ENCODE measurements at regions not wholly inside any gene's neighbourhood (a gene's known extent, or its start where the extent isn't known, plus 50 kb on each side); places are given as distances from the start of the nearest gene placed in this dataset.

DNA sequence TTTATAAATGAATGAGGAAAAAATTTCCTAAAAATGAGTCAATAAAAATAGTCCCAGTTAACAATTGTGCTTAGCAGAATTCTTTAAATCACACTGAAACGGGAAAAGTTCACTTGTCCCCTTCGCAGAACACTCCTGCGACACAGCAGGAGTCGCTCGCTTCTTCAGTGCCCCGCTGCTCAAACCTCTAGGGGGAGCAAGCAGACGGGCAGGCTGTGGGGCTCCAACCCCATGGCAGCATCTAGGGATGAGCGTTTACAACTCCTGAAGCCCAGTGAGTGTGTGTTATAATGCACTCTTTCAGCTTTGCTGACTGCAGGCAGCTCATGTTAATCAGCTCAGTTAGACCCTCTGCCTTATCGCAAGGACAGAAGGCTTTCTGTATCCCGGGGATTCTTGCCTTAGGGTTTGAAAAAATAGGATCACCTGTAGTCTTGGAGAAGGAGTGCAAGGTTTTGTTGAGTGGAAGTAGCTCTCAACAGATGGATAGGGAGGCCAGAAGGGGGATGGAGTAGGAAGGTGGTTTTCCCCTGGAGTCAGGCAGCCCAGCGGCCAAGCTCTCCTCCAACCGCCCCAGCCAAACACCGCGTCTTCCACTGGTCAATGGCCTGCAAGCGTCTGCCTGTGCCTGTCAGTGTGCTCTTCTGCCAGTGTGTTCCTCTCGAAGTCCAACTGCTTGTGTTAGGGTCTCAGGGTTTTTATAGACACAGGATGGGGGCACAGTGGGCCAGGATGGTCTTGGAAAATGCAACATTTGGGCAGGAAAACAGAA, 1977.7 kb upstream of the LRRTM1 start:
- no peak for DNase-seq (ENCODE audit: low spot score)
- Histone ChIP-seq H3K27ac (no peak overlapping the region), H3K4me3 (no peak overlapping the region)
- TF ChIP-seq, protein P1, sequence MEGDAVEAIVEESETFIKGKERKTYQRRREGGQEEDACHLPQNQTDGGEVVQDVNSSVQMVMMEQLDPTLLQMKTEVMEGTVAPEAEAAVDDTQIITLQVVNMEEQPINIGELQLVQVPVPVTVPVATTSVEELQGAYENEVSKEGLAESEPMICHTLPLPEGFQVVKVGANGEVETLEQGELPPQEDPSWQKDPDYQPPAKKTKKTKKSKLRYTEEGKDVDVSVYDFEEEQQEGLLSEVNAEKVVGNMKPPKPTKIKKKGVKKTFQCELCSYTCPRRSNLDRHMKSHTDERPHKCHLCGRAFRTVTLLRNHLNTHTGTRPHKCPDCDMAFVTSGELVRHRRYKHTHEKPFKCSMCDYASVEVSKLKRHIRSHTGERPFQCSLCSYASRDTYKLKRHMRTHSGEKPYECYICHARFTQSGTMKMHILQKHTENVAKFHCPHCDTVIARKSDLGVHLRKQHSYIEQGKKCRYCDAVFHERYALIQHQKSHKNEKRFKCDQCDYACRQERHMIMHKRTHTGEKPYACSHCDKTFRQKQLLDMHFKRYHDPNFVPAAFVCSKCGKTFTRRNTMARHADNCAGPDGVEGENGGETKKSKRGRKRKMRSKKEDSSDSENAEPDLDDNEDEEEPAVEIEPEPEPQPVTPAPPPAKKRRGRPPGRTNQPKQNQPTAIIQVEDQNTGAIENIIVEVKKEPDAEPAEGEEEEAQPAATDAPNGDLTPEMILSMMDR (IDR thresholded peaks at IDR 0.05), result no peak

DNA sequence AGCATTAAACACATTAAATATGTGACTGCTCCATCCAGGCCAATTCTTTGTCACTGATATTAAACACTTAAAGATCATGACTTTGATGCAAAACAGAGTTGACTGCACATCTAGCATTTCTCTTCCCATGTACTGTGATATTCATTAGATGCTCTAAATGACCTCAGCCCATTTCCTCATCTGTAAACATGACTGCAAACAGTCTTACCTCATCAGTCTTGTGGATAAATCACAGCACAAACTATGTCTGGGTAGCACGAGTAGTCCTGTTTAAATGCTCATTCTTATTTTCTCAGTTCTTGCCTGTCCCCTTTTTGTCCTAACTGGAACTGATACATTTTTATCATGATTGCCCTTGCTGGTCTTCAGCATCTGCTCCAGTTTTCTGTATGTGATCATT, 1974.8 kb upstream of the LRRTM1 start:
- H3K27ac ChIP-seq, result no peak overlapping the region
- DNase-seq (ENCODE audit: low spot score), result no peak
- no peak overlapping the region for H3K4me3 ChIP-seq
- TF ChIP-seq, protein P1 (IDR thresholded peaks at IDR 0.05), result no peak

DNA sequence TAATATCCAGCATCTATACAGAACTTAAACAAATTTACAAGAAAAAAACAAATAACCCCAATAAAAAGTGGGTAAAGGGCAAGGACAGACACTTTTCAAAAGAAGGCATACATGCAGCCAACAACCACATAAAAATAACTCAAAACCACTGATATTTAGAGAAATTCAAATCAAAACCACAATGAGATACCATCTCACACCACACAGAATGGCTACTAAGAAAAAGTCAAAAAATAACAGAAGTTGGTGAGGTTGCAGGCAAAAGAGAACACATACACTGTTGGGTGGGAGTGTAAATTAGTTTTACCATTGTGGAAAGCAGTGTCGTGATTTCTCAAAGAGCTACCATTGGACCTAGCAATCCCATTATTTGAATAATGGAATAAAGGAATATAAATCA, 1973.9 kb upstream of the LRRTM1 start:
- Histone ChIP-seq H3K4me3 (no peak overlapping the region), H3K27ac (no peak overlapping the region)
- DNase-seq (ENCODE audit: low spot score), result no peak
- TF ChIP-seq, protein P1 (IDR thresholded peaks at IDR 0.05), result no peak

DNA sequence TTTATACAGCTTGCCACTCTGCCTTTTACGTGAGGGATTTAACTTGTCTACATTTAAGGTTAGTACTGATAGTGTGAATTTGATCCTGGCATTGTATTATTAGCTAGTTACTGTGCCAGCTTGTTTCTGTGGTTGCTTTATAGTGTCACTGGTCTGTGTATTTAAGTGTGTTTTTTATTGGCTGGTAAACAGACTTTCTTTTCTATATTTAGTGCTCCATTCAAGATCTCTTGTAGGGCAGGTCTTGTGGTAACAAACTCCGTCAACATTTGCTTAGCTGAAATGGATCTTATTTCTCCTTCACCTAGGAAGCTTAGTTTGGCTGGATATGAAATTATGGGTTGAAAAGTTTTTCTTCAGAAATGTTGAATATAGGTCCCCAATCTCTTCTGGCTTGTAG, 1971.0 kb upstream of the LRRTM1 start:
- TF ChIP-seq, protein P1 (IDR thresholded peaks at IDR 0.05), result no peak
- H3K27ac ChIP-seq, result no peak overlapping the region
- DNase-seq (ENCODE audit: low spot score), result no peak
- no peak overlapping the region for H3K4me3 ChIP-seq

DNA sequence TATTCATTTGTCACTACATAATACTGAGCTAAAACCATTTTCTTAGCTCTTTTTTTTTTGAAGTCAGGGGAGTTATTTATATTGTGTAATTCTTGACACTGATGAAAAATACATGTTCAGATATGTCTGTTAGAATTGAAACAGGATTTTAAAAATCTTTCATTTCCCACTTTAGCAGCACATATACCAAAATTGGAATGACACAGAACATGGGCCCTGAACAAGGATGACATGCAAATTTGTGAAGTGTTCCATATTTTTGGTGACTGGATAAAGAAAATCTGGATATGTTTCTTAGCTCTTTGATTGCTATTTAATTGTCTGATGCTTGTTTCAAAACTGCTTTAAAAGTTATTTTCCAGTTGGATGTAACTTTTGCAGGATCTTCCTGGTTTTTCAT, 1963.9 kb upstream of the LRRTM1 start:
- TF ChIP-seq, protein P1 (IDR thresholded peaks at IDR 0.05), result no peak

DNA sequence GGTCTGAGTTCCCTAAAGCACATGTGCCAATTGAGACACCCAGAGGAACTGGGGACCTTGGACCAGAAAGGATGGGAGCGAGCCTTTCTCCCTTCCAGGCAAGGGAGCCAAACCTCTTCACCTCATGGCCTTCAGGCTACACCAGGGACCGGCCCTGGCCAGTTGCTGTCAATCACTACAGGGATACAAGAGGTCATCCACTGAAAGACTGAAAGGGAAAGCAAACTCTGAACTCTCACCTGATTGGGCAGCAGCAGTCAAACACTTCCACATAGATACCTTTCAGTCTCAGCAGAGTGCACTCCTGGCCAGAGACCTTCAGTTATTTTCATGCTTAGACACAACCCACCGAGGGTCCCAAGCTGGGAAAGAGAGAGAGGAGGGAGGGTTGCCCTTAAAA, 1956.0 kb upstream of the LRRTM1 start:
- no peak for DNase-seq (ENCODE audit: low spot score)
- Histone ChIP-seq H3K4me3 (no peak overlapping the region), H3K27ac (no peak overlapping the region)
- TF ChIP-seq, protein P1 (IDR thresholded peaks at IDR 0.05), result no peak

More for the DNA sequence above, 1963.9 kb upstream of the LRRTM1 start:
- no peak for DNase-seq (ENCODE audit: low spot score)
- no peak overlapping the region for H3K4me3 ChIP-seq
- H3K27ac ChIP-seq, result no peak overlapping the region

DNA sequence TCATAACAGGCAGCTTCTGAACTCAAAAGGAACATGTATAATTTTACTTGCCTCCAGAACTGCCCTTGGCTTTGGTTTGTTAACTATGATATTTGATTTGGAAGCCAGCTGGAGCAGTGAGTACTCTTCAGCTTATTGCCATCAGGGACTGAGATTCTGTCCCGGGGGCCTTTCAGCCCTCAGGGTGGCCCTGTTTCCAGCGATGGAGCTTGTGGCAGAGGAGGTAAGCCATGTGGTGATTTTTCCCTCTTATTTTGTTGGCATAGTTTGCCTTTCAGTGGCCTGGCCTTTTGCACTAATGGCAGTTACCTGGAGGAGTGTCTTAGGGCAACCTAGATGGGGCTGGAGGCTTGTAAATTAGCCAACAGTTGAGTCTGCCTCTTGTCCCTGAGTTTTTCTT, 1955.0 kb upstream of the LRRTM1 start:
- no peak for DNase-seq (ENCODE audit: low spot score)
- Histone ChIP-seq H3K27ac (no peak overlapping the region), H3K4me3 (no peak overlapping the region)
- TF ChIP-seq, protein P1 (IDR thresholded peaks at IDR 0.05), result no peak

All from coronary artery (tissue), 2 donors.